DND-41 (cell line): ENCODE measurements at regions not wholly inside any gene's neighbourhood (a gene's known extent, or its start where the extent isn't known, plus 50 kb on each side); places are given as distances from the start of the nearest gene placed in this dataset.

Experiments used
- ATAC-seq: fragments of 200-7000 bp; cut with Tn5 transposase; 3 replicates; pipeline ENCODE4 v1.9.1; 2021; ENCODE audit warnings: low read depth; ENCODE audit not compliant: insufficient read depth
- DNase-seq: peaks from one replicate; pipeline ENCODE4 v3.0.0-alpha.2; 2020
- H2AFZ ChIP-seq: 2 replicates; pipeline ENCODE4 v1.6.0; 2012; ENCODE audit warnings: low read depth, low read length
- H3K27ac ChIP-seq: 2 replicates; pipeline ENCODE4 v1.5.1; 2012; ENCODE audit warnings: low read length, inconsistent platforms
- H3K27me3 ChIP-seq: fragments of 200-600 bp; sonication (generic); 2 replicates; pipeline ENCODE4 v1.6.0; 2012; ENCODE audit warnings: low read length, mild to moderate bottlenecking, inconsistent platforms; ENCODE audit not compliant: insufficient read depth, poor library complexity
- H3K36me3 ChIP-seq: 2 replicates; pipeline ENCODE4 v1.5.1; 2012; ENCODE audit warnings: low read length, inconsistent platforms; ENCODE audit not compliant: insufficient read depth
- H3K4me1 ChIP-seq: 2 replicates; pipeline ENCODE4 v1.5.1; 2012; ENCODE audit warnings: mild to moderate bottlenecking, low read length; ENCODE audit not compliant: insufficient read depth
- H3K4me2 ChIP-seq: 2 replicates; pipeline ENCODE4 v1.6.0; 2012; ENCODE audit warnings: mild to moderate bottlenecking, moderate library complexity, low read length, inconsistent platforms; ENCODE audit not compliant: insufficient read depth
- H3K4me3 ChIP-seq, 2 experiments: fragments of 200-600 bp in 1 of 2; shearing (Covaris generic) in 1 of 2; 2 replicates each; pipeline ENCODE4 v1.5.1; 2012 to 2016; ENCODE audit warnings: inconsistent platforms in 2 of 2, low read length in 2 of 2, mild to moderate bottlenecking in 2 of 2, low read depth in 1 of 2, moderate library complexity in 1 of 2
- H3K79me2 ChIP-seq: 2 replicates; pipeline ENCODE4 v1.6.0; 2012; ENCODE audit warnings: low read length, inconsistent platforms; ENCODE audit not compliant: insufficient read depth
- H3K9ac ChIP-seq: 2 replicates; pipeline ENCODE4 v1.6.0; 2012; ENCODE audit warnings: low read depth, mild to moderate bottlenecking, inconsistent platforms, low read length, moderate library complexity
- H3K9me3 ChIP-seq: 2 replicates; pipeline ENCODE4 v1.5.1; 2012; ENCODE audit warnings: low read length, moderate library complexity, mild to moderate bottlenecking, inconsistent platforms; ENCODE audit not compliant: insufficient read depth, severe bottlenecking
- H4K20me1 ChIP-seq: 2 replicates; pipeline ENCODE4 v1.6.0; 2012; ENCODE audit warnings: low read length; ENCODE audit not compliant: insufficient read depth
- CTCF ChIP-seq: IDR thresholded peaks from 2 replicates; pipeline ENCODE4 v1.5.1; 2012; ENCODE audit warnings: borderline replicate concordance, low read length, moderate library complexity, mild to moderate bottlenecking; ENCODE audit not compliant: poor library complexity, severe bottlenecking; ENCODE audit errors: extremely low read depth
- EZH2 ChIP-seq: IDR thresholded peaks from 3 replicates; pipeline ENCODE4 v1.6.1; 2012; ENCODE audit warnings: borderline replicate concordance, low read depth, mild to moderate bottlenecking, moderate library complexity, low read length, inconsistent platforms; ENCODE audit not compliant: severe bottlenecking

GRCh38 chr2:198905881-198906612, 551.7 kb downstream of the SATB2 start:
- no peak overlapping the region for H2AFZ ChIP-seq
- ATAC-seq (no peak), DNase-seq (no peak)
- H3K36me3 ChIP-seq: no peaks in the 10 kb centered on the region
- H3K9ac ChIP-seq: no peak overlapping the region
- H4K20me1 ChIP-seq: no peaks in the 10 kb centered on the region
- H3K4me1 ChIP-seq: no peaks in the 10 kb centered on the region
- H3K9me3 ChIP-seq: no peaks in the 10 kb centered on the region
- H3K27me3 ChIP-seq: no peaks in the 10 kb centered on the region
- H3K79me2 ChIP-seq: no peaks in the 10 kb centered on the region
- no peak overlapping the region for H3K4me2 ChIP-seq
- H3K27ac ChIP-seq: no peak overlapping the region
- no peak overlapping the region for H3K4me3 ChIP-seq
- TF ChIP-seq EZH2 (no peak), CTCF (no peak)

- H2AFZ ChIP-seq: no peak overlapping the region
- no peak overlapping the region for H3K4me3 ChIP-seq
- no peaks in the 10 kb centered on the region for H4K20me1 ChIP-seq
- TF ChIP-seq CTCF (no peak), EZH2 (no peak)
- H3K27me3 ChIP-seq: no peaks in the 10 kb centered on the region
- H3K4me1 ChIP-seq: no peaks in the 10 kb centered on the region
- H3K36me3 ChIP-seq: no peaks in the 10 kb centered on the region
- no peaks in the 10 kb centered on the region for H3K9me3 ChIP-seq
- no peaks in the 10 kb centered on the region for H3K79me2 ChIP-seq
- DNase-seq (no peak), ATAC-seq (no peak)
- H3K9ac ChIP-seq: no peak overlapping the region
- no peak overlapping the region for H3K27ac ChIP-seq
- H3K4me2 ChIP-seq: no peak overlapping the region
These were observed 555.8 kb downstream of the SATB2 start for GRCh38 chr2:198901894-198902293.

DNA sequence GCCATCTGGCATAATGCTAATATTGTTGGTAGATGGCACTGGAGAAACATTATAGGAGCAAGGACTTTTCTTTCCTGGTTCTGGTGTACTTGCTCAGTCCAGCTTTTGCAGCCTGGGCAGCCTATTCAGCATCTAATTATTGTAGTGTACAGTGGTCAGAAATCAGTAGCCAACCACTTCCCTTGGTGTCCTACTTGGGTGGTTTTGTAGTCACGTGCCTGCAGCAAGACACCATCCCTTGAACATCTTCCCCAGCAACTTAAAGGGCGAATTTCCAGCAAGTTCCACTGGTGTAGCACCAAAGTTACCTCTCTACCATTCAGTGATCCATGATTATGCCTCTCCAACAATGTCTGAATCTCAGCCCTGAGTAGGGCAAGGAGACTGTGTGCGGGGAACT, 557.6 kb downstream of the SATB2 start:
- Histone ChIP-seq H3K27ac (no peak overlapping the region), H3K36me3 (no peaks in the 10 kb centered on the region), H3K9ac (no peak overlapping the region), H3K9me3 (no peaks in the 10 kb centered on the region), H3K4me2 (no peak overlapping the region), H3K79me2 (no peaks in the 10 kb centered on the region), H3K27me3 (no peaks in the 10 kb centered on the region), H2AFZ (no peak overlapping the region), H4K20me1 (no peaks in the 10 kb centered on the region), H3K4me3 (no peak overlapping the region), H3K4me1 (no peaks in the 10 kb centered on the region)
- ATAC-seq: no peak
- DNase-seq: no peak
- no peak for TF ChIP-seq EZH2
- no peak for TF ChIP-seq CTCF
